ENCODE measurements at regions not wholly inside any gene's neighbourhood (a gene's known extent, or its start where the extent isn't known, plus 50 kb on each side); places are given as distances from the start of the nearest gene placed in this dataset.

DNA sequence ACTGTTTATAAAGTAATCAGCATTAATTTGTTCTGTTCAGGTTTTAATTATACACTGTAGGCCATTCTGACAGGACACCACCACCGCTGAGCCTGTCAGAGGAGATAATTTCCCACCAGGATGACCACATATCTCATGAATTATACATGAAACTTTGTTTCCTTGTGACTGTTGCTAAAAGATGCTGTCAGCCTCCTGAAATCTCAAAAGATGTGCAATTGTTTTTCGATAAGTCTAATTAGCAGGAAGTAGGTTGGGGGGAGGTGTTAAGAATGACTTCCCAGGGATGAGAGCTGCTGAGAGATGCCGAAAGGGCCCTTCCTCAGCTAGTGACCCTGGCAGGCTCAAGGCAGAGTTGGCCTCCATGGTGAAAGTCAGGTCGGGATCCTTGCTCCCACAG lies 485.4 kb downstream of the SOX6 start:
- H3T11ph ChIP-seq (ENCODE audit: low read length) = no peak overlapping the region
- no peak overlapping the region for H2AK5ac ChIP-seq (ENCODE audit: insufficient read length, low read length)
- no peak overlapping the region for H3K4ac ChIP-seq (ENCODE audit: low read depth, low read length)
- no peak overlapping the region for H2BK12ac ChIP-seq (ENCODE audit: insufficient read length, low read depth, low read length)
- no peak overlapping the region for H3K56ac ChIP-seq (ENCODE audit: insufficient read length, low read depth, low read length)
- Mint-ChIP-seq H3K9me3 (peaks cover 3 to 4% of the 10 kb centered on the region in 2 experiments), H3K27ac (no peak overlapping the region; a peak in 1 of 7 replicates), H3K4me1 (peaks cover 26 to 27% of the 10 kb centered on the region in 2 experiments), H3K4me3 (no peak overlapping the region; a peak in 1 of 5 replicates), H3K27me3 (ENCODE audit: low read depth) (peaks cover 1% of the 10 kb centered on the region), H3K36me3 (ENCODE audit: insufficient read depth in 1 of 3, low read depth in 3 of 3) (peaks cover 0 to 7% (median 2%) of the 10 kb centered on the region in 3 experiments; a peak in 2 of 7 replicates)
- H4K5ac ChIP-seq (ENCODE audit: insufficient read length, low read depth, low read length) = no peak overlapping the region
- no peaks in the 10 kb centered on the region for H4K20me1 ChIP-seq (ENCODE audit: control insufficient read depth, insufficient read depth, insufficient read length)
- no peak overlapping the region for H3K14ac ChIP-seq (ENCODE audit: insufficient read depth, low read length)
- TF ChIP-seq CTCF (conservative IDR thresholded peaks at IDR 0.05) = no peak
- H3K4me2 ChIP-seq (ENCODE audit: insufficient read depth, insufficient read length, low read length) = no peak overlapping the region
- no peaks in the 10 kb centered on the region for H3K79me2 ChIP-seq (ENCODE audit: insufficient read depth, low read length)
- no peak overlapping the region for H3K9ac ChIP-seq (ENCODE audit: extremely low read depth, insufficient read length, low read length)
- no peak overlapping the region for H3K27ac ChIP-seq (ENCODE audit: insufficient read length, low read depth, low read length)
- no peaks in the 10 kb centered on the region for H3K27me3 ChIP-seq (ENCODE audit: insufficient read depth, low read length)
- no peak overlapping the region for H2BK5ac ChIP-seq (ENCODE audit: insufficient read length, low read length)
- H2BK120ac ChIP-seq (ENCODE audit: low read depth, low read length, poor library complexity, severe bottlenecking) = no peak overlapping the region
- H2BK15ac ChIP-seq (ENCODE audit: low read depth, low read length) = no peak overlapping the region
- H4K91ac ChIP-seq (ENCODE audit: insufficient read length, low read depth, low read length) = no peak overlapping the region
- H3K4me1 ChIP-seq (ENCODE audit: insufficient read depth, low read length) = peaks cover 10% of the 10 kb centered on the region
- no peak overlapping the region for H3K23ac ChIP-seq (ENCODE audit: insufficient read length, low read depth, low read length)
- no peaks in the 10 kb centered on the region for H3K9me3 ChIP-seq (ENCODE audit: control insufficient read depth, low read depth, low read length)
- WGBS (ENCODE audit: extremely low coverage, insufficient read length, low lambda C conversion rate) = no CpG with 5 or more reads among the region's 4 CpGs
- H2AFZ ChIP-seq (ENCODE audit: low read length) = no peak overlapping the region
- no peak for DNase-seq
- H3K18ac ChIP-seq (ENCODE audit: insufficient read length, low read depth, low read length) = no peak overlapping the region
- no peak overlapping the region for H4K8ac ChIP-seq (replicated peaks; ENCODE audit: insufficient read length, low read depth, low read length)
- H3K23me2 ChIP-seq (ENCODE audit: insufficient read length, low read depth, low read length, poor library complexity, severe bottlenecking) = no peaks in the 10 kb centered on the region
- H3K79me1 ChIP-seq (ENCODE audit: insufficient read depth, low read depth, low read length, poor library complexity, severe bottlenecking) = no peaks in the 10 kb centered on the region
- H2BK20ac ChIP-seq (ENCODE audit: low read depth, low read length, poor library complexity, severe bottlenecking) = no peak overlapping the region

Measured in H9 (cell line).